Trophoblast cell (in vitro differentiated cells and primary cell): ENCODE measurements at regions not wholly inside any gene's neighbourhood (a gene's known extent, or its start where the extent isn't known, plus 50 kb on each side); places are given as distances from the start of the nearest gene placed in this dataset.

Experiments
- DNase-seq, 2 donors: peaks; one replicate each; pipeline ENCODE4 v3.0.0-alpha.2; 2016
- H2AFZ ChIP-seq: 2 replicates; pipeline ENCODE4 v1.6.1; 2013; ENCODE audit warnings: low read length, moderate library complexity, mild to moderate bottlenecking; ENCODE audit not compliant: insufficient read depth, poor library complexity
- H2AK5ac ChIP-seq: 2 replicates; pipeline ENCODE4 v1.6.1; 2013; ENCODE audit warnings: mild to moderate bottlenecking, low read length
- H2BK120ac ChIP-seq: 2 replicates; pipeline ENCODE4 v1.6.1; 2013; ENCODE audit warnings: low read length, mild to moderate bottlenecking, moderate library complexity; ENCODE audit not compliant: insufficient read depth, poor library complexity
- H2BK12ac ChIP-seq: 2 replicates; pipeline ENCODE4 v1.6.1; 2013; ENCODE audit warnings: mild to moderate bottlenecking, low read length, moderate library complexity
- H2BK5ac ChIP-seq: 2 replicates; pipeline ENCODE4 v1.6.1; 2013; ENCODE audit warnings: low read length, low read depth, moderate library complexity, mild to moderate bottlenecking; ENCODE audit not compliant: poor library complexity
- H3K14ac ChIP-seq: 2 replicates; pipeline ENCODE4 v1.6.1; 2013; ENCODE audit warnings: mild to moderate bottlenecking, low read length
- H3K18ac ChIP-seq: 2 replicates; pipeline ENCODE4 v1.6.1; 2013; ENCODE audit warnings: mild to moderate bottlenecking, low read length
- H3K23ac ChIP-seq: 2 replicates; pipeline ENCODE4 v1.6.1; 2013; ENCODE audit warnings: low read length
- H3K27ac ChIP-seq: 2 replicates; pipeline ENCODE4 v1.5.1; 2013; ENCODE audit warnings: low read depth, mild to moderate bottlenecking, inconsistent platforms, low read length, moderate library complexity
- H3K27me3 ChIP-seq: 2 replicates; pipeline ENCODE4 v1.6.1; 2013; ENCODE audit warnings: inconsistent platforms, mild to moderate bottlenecking, low read length, moderate library complexity; ENCODE audit not compliant: insufficient read depth
- H3K36me3 ChIP-seq, 2 experiments: 1 replicate in 1 of 2; 2 replicates in 1 of 2; pipeline ENCODE4 v1.6.1; 2013; ENCODE audit warnings: low read length in 2 of 2, mild to moderate bottlenecking in 2 of 2, moderate library complexity in 1 of 2; ENCODE audit not compliant: insufficient read depth in 2 of 2, control insufficient read depth in 1 of 2
- H3K4ac ChIP-seq: 2 replicates; pipeline ENCODE4 v1.6.1; 2013; ENCODE audit warnings: low read depth, mild to moderate bottlenecking, low read length, moderate library complexity
- H3K4me1 ChIP-seq, 2 experiments: 1 replicate in 1 of 2; 2 replicates in 1 of 2; pipeline ENCODE4 v1.6.1; 2013; ENCODE audit warnings: low read length in 2 of 2, mild to moderate bottlenecking in 2 of 2, moderate library complexity in 1 of 2; ENCODE audit not compliant: insufficient read depth in 2 of 2, control insufficient read depth in 1 of 2
- H3K4me2 ChIP-seq: 2 replicates; pipeline ENCODE4 v1.6.1; 2013; ENCODE audit warnings: inconsistent platforms, mild to moderate bottlenecking, low read length, moderate library complexity
- H3K4me3 ChIP-seq: 2 replicates; pipeline ENCODE4 v1.5.1; 2013; ENCODE audit warnings: mild to moderate bottlenecking, low read depth, low read length, inconsistent platforms
- H3K79me1 ChIP-seq: one replicate; pipeline ENCODE4 v1.6.1; 2013; ENCODE audit warnings: low read length
- H3K79me2 ChIP-seq: 2 replicates; pipeline ENCODE4 v1.6.1; 2013; ENCODE audit warnings: low read length, mild to moderate bottlenecking; ENCODE audit not compliant: control insufficient read depth, insufficient read depth, poor library complexity
- H3K9ac ChIP-seq: 2 replicates; pipeline ENCODE4 v1.6.1; 2013; ENCODE audit warnings: mild to moderate bottlenecking, low read length
- H3K9me3 ChIP-seq: 2 replicates; pipeline ENCODE4 v1.6.1; 2013; ENCODE audit warnings: low read depth, mild to moderate bottlenecking, control low read depth, inconsistent platforms, low read length; ENCODE audit not compliant: insufficient read depth
- H4K12ac ChIP-seq: 2 replicates; pipeline ENCODE4 v1.6.1; 2013; ENCODE audit warnings: low read depth, mild to moderate bottlenecking, low read length, moderate library complexity
- H4K8ac ChIP-seq: 2 replicates; pipeline ENCODE4 v1.6.1; 2013; ENCODE audit warnings: low read depth, mild to moderate bottlenecking, low read length, moderate library complexity
- H4K91ac ChIP-seq: one replicate; pipeline ENCODE4 v1.6.1; 2013; ENCODE audit warnings: low read depth, mild to moderate bottlenecking, low read length, moderate library complexity
- WGBS: extraction: QIAGEN DNeasy Blood & Tissue Kit; methylation state at CpG from one replicate; pipeline ENCODE4 v1.1.7; 2013; ENCODE audit warnings: missing lambda C conversion rate; ENCODE audit not compliant: insufficient read length, insufficient coverage; ENCODE audit errors: extremely low coverage; 5-methylcytosine and 5-hydroxymethylcytosine counted together

DNA sequence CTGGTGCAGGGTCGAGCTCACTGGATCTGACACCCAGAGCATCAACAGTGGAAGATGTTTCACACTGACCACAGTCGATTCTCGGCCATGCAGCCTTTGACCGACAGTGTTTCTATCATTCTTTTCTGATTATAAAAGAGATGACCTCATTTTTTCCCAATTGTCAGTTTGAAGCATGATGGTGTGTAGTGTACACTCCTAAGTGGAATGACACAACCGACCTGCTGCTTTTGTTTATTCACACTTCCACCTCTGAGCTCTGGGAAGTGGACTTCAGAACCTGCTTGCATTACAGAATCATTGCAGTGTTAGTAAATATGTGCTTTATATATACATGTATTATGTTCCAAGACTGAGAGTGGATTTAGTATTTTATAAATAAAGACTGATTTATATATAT is 128.6 kb downstream of the IRX2 start:
- no peak overlapping the region for H3K4me3 ChIP-seq
- H3K14ac ChIP-seq, result no peak overlapping the region
- no peak overlapping the region for H4K8ac ChIP-seq
- H3K79me2 ChIP-seq, result no peaks in the 10 kb centered on the region
- no peak overlapping the region for H3K27ac ChIP-seq
- H3K27me3 ChIP-seq, result no peaks in the 10 kb centered on the region
- no peak overlapping the region for H3K23ac ChIP-seq
- no peaks in the 10 kb centered on the region for H3K4me1 ChIP-seq
- H3K9me3 ChIP-seq, result peaks cover 3% of the 10 kb centered on the region
- no peak overlapping the region for H2AK5ac ChIP-seq
- no peaks in the 10 kb centered on the region for H3K79me1 ChIP-seq
- H3K9ac ChIP-seq, result no peak overlapping the region
- H2BK12ac ChIP-seq, result no peak overlapping the region
- H2BK120ac ChIP-seq, result no peak overlapping the region
- no peak overlapping the region for H3K4me2 ChIP-seq
- no peak overlapping the region for H4K91ac ChIP-seq
- H3K4ac ChIP-seq, result no peak overlapping the region
- no peaks in the 10 kb centered on the region for H3K36me3 ChIP-seq
- DNase-seq, result no peak
- no peak overlapping the region for H4K12ac ChIP-seq
- H2AFZ ChIP-seq, result no peak overlapping the region
- no CpG with 5 or more reads among the region's 5 CpGs for WGBS
- H2BK5ac ChIP-seq, result no peak overlapping the region
- no peak overlapping the region for H3K18ac ChIP-seq

DNA sequence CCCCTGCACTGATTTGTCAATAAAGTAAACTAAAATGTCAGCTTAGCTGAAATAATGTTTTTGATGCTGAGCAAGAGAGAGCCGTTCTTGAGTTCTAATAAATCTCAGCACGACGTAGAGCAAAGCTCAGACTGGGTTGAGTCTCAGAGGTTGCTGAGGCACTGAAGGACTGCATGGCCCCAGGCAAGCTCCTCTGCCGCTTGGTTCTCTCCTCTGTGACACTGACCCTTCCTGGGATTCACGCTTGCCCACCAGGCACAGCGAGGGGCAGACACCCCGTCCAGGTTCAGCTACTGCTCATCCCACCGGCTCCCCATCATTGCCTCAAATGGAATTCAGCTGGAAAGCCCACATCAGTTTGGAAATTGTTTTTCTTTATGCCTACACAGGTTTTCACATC is 129.8 kb downstream of the IRX2 start:
- no peak for DNase-seq

DNA sequence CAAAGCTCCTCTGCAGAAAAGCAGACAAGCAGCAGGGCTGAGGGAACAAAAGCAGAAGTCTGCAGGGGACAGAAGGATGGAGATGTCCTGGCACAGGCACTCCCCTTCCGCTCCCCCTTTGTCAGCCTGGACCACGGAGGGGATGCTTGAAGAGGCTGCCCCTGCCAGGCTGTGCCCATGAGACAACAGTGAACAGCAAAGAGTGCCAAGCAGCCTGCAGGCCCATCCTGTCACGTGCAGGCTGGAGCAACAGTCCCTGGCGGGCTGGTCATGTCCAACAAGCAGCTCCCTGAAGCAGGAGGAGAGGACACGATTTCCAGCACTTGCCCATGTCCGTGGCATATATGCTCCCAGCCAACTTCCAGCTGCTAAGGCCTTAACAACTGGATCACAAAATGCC is 132.3 kb downstream of the IRX2 start:
- no peak overlapping the region for H3K9ac ChIP-seq
- no peak for DNase-seq
- H4K8ac ChIP-seq, result no peak overlapping the region
- no CpG with 5 or more reads among the region's 6 CpGs for WGBS
- no peak overlapping the region for H3K4me3 ChIP-seq
- H3K18ac ChIP-seq, result no peak overlapping the region
- no peaks in the 10 kb centered on the region for H3K4me1 ChIP-seq
- peaks cover 3% of the 10 kb centered on the region for H3K9me3 ChIP-seq
- H4K91ac ChIP-seq, result no peak overlapping the region
- no peak overlapping the region for H2AK5ac ChIP-seq
- no peak overlapping the region for H2BK5ac ChIP-seq
- H3K79me1 ChIP-seq, result no peaks in the 10 kb centered on the region
- H3K14ac ChIP-seq, result no peak overlapping the region
- H3K36me3 ChIP-seq, result no peaks in the 10 kb centered on the region
- H4K12ac ChIP-seq, result no peak overlapping the region
- H3K23ac ChIP-seq, result no peak overlapping the region
- no peak overlapping the region for H3K4me2 ChIP-seq
- no peak overlapping the region for H3K4ac ChIP-seq
- no peak overlapping the region for H3K27ac ChIP-seq
- no peak overlapping the region for H2BK120ac ChIP-seq
- no peaks in the 10 kb centered on the region for H3K27me3 ChIP-seq
- no peaks in the 10 kb centered on the region for H3K79me2 ChIP-seq
- H2BK12ac ChIP-seq, result no peak overlapping the region
- no peak overlapping the region for H2AFZ ChIP-seq

More for the DNA sequence above, 129.8 kb downstream of the IRX2 start:
- Histone ChIP-seq H3K27me3 (no peaks in the 10 kb centered on the region), H2BK12ac (no peak overlapping the region), H4K91ac (no peak overlapping the region), H3K27ac (no peak overlapping the region), H3K79me1 (no peaks in the 10 kb centered on the region), H4K12ac (no peak overlapping the region), H4K8ac (no peak overlapping the region), H3K4me2 (no peak overlapping the region), H3K4me1 (no peaks in the 10 kb centered on the region), H3K23ac (no peak overlapping the region), H3K36me3 (no peaks in the 10 kb centered on the region), H3K18ac (no peak overlapping the region), H3K4me3 (peak overlapping the region; percentile 30), H3K9me3 (peaks cover 3% of the 10 kb centered on the region), H3K4ac (no peak overlapping the region), H2AFZ (no peak overlapping the region), H3K9ac (no peak overlapping the region), H2BK5ac (no peak overlapping the region), H3K14ac (no peak overlapping the region), H2BK120ac (no peak overlapping the region), H2AK5ac (no peak overlapping the region), H3K79me2 (no peaks in the 10 kb centered on the region)
- no CpG with 5 or more reads among the region's 8 CpGs for WGBS

DNA sequence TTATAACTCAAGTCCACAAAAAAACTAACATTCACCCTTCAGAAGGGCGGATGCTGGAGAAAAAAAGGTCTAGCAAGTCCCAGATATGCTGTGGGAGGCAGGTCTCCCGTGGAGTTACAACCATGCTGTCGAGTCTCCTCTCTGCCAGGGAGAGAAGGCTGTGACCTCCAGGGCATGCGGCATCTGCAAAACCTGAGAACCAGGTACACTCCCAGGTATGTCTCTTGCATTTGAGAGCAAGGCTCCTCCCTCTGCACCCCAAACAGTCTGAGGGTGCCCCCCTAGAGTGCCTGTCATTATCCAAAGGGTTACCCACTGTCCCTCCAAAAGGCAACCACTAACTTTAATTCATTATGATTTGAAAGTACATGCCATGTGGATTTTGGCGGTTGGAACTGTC is 134.0 kb downstream of the IRX2 start:
- WGBS, result no CpG with 5 or more reads among the region's 5 CpGs
- Histone ChIP-seq H3K27ac (no peak overlapping the region), H3K79me2 (no peaks in the 10 kb centered on the region)

More for the DNA sequence above, 134.0 kb downstream of the IRX2 start:
- H3K36me3 ChIP-seq, result no peaks in the 10 kb centered on the region
- no peak overlapping the region for H3K18ac ChIP-seq
- H2AK5ac ChIP-seq, result no peak overlapping the region
- DNase-seq, result no peak
- no peaks in the 10 kb centered on the region for H3K79me1 ChIP-seq
- no peak overlapping the region for H4K12ac ChIP-seq
- no peak overlapping the region for H2BK5ac ChIP-seq
- H2AFZ ChIP-seq, result no peak overlapping the region
- H3K4me2 ChIP-seq, result no peak overlapping the region
- no peak overlapping the region for H3K4me3 ChIP-seq
- no peak overlapping the region for H4K8ac ChIP-seq
- H3K9ac ChIP-seq, result no peak overlapping the region
- H3K4ac ChIP-seq, result no peak overlapping the region
- no peak overlapping the region for H2BK12ac ChIP-seq
- no peak overlapping the region for H3K14ac ChIP-seq
- H3K4me1 ChIP-seq, result no peaks in the 10 kb centered on the region
- H3K9me3 ChIP-seq, result peaks cover 2% of the 10 kb centered on the region
- H4K91ac ChIP-seq, result no peak overlapping the region
- H3K23ac ChIP-seq, result no peak overlapping the region
- no peak overlapping the region for H2BK120ac ChIP-seq
- no peaks in the 10 kb centered on the region for H3K27me3 ChIP-seq
